ENCODE measurements at regions not wholly inside any gene's neighbourhood (a gene's known extent, or its start where the extent isn't known, plus 50 kb on each side); places are given as distances from the start of the nearest gene placed in this dataset.

DNA sequence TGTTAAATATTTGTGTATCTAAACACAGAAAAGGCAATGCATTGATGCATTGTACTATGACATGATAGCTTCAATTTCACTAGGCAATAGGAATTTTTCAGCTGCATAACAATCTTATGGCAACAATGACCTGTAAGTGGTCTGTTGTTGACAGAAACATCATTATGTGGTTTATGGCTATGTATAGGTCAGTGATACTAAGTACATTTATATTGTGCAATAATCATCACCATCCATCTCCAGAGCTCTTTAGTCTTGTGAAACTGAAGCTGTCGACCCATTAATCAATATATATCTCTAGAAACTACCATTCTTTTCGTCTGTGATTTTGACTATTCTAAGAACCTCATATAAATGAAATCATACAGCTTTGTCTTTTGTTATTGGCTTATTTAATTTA lies 200.1 kb upstream of the ZNF717 start:
- TF ChIP-seq, protein P1, sequence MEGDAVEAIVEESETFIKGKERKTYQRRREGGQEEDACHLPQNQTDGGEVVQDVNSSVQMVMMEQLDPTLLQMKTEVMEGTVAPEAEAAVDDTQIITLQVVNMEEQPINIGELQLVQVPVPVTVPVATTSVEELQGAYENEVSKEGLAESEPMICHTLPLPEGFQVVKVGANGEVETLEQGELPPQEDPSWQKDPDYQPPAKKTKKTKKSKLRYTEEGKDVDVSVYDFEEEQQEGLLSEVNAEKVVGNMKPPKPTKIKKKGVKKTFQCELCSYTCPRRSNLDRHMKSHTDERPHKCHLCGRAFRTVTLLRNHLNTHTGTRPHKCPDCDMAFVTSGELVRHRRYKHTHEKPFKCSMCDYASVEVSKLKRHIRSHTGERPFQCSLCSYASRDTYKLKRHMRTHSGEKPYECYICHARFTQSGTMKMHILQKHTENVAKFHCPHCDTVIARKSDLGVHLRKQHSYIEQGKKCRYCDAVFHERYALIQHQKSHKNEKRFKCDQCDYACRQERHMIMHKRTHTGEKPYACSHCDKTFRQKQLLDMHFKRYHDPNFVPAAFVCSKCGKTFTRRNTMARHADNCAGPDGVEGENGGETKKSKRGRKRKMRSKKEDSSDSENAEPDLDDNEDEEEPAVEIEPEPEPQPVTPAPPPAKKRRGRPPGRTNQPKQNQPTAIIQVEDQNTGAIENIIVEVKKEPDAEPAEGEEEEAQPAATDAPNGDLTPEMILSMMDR (IDR thresholded peaks at IDR 0.05) = no peak
- Histone ChIP-seq H3K4me1 (no peaks in the 10 kb centered on the region), H3K27ac (no peak overlapping the region), H3K27me3 (no peaks in the 10 kb centered on the region), H3K36me3 (no peaks in the 10 kb centered on the region), H3K4me3 (no peak overlapping the region), H3K9me3 (no peaks in the 10 kb centered on the region)
- DNase-seq = no peak
- intact Hi-C loops (cut with DNase I; ENCODE audit: low total_unique reads) = no loop called here

DNA sequence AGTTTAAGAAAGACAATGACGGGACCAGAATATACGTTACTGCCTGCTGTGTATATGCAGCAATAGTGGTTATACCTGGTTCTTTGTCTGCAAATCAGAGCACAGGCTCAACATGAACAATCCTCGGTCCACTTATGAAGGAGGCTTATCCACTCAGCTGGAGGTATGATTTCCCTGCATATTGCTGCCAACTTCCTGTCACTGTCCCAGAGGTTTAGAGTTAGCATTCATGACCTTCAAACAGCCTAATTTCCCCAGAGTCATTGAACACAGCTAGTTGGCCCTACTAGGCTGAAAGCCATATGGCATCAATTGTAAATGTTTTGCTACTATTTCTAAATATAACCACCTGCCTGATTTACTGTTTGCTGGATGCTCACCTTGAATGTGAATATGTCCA lies 224.9 kb upstream of the ZNF717 start:
- Histone ChIP-seq H3K36me3 (no peaks in the 10 kb centered on the region), H3K4me3 (no peak overlapping the region), H3K27me3 (no peaks in the 10 kb centered on the region), H3K27ac (no peak overlapping the region), H3K4me1 (no peaks in the 10 kb centered on the region), H3K9me3 (no peaks in the 10 kb centered on the region)
- intact Hi-C loops (cut with DNase I; ENCODE audit: low total_unique reads) = no loop called here
- no peak for DNase-seq
- TF ChIP-seq, protein P1 (IDR thresholded peaks at IDR 0.05) = no peak

- intact Hi-C loops (cut with DNase I; ENCODE audit: low total_unique reads) = no loop called here
- TF ChIP-seq, protein P1 (IDR thresholded peaks at IDR 0.05) = no peak
Measured at GRCh38 chr3:76011121-76011520, 225.8 kb upstream of the ZNF717 start.

GRCh38 chr3:76015496-76015895 lies 230.1 kb upstream of the ZNF717 start:
- intact Hi-C loops (cut with DNase I; ENCODE audit: low total_unique reads) = no loop called here
- Histone ChIP-seq H3K4me1 (no peaks in the 10 kb centered on the region), H3K27ac (no peak overlapping the region), H3K9me3 (no peaks in the 10 kb centered on the region), H3K27me3 (no peaks in the 10 kb centered on the region), H3K4me3 (no peak overlapping the region), H3K36me3 (no peaks in the 10 kb centered on the region)
- TF ChIP-seq, protein P1 (IDR thresholded peaks at IDR 0.05) = no peak
- DNase-seq = no peak

More at GRCh38 chr3:76011121-76011520, 225.8 kb upstream of the ZNF717 start:
- H3K9me3 ChIP-seq = no peaks in the 10 kb centered on the region
- no peak overlapping the region for H3K4me3 ChIP-seq
- no peak overlapping the region for H3K27ac ChIP-seq
- H3K4me1 ChIP-seq = no peaks in the 10 kb centered on the region
- H3K36me3 ChIP-seq = no peaks in the 10 kb centered on the region
- H3K27me3 ChIP-seq = no peaks in the 10 kb centered on the region
- no peak for DNase-seq

DNA sequence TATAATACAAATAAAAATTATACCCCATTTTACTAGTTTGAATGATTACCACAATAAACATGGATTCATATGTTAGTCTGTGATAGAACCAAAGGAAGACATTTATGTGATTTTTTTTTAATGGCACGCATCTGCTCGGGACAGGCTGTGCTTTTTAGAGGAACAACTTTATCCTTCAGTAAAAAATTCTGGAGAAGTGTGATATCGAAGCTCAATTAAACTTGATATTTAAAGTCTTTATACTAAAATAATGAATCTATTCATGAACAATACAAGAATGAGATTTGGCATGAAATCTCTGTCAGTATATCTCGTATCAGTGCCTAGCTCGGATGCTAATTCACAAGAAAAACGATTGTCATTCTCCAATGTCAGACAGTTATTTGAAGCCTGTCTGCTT lies 230.8 kb upstream of the ZNF717 start:
- intact Hi-C loops (cut with DNase I; ENCODE audit: low total_unique reads) = no loop called here
- no peak overlapping the region for H3K4me3 ChIP-seq
- no peaks in the 10 kb centered on the region for H3K36me3 ChIP-seq
- H3K27ac ChIP-seq = no peak overlapping the region
- no peak for DNase-seq
- no peaks in the 10 kb centered on the region for H3K27me3 ChIP-seq
- H3K9me3 ChIP-seq = no peaks in the 10 kb centered on the region
- H3K4me1 ChIP-seq = no peaks in the 10 kb centered on the region
- TF ChIP-seq, protein P1 (IDR thresholded peaks at IDR 0.05) = no peak

DNA sequence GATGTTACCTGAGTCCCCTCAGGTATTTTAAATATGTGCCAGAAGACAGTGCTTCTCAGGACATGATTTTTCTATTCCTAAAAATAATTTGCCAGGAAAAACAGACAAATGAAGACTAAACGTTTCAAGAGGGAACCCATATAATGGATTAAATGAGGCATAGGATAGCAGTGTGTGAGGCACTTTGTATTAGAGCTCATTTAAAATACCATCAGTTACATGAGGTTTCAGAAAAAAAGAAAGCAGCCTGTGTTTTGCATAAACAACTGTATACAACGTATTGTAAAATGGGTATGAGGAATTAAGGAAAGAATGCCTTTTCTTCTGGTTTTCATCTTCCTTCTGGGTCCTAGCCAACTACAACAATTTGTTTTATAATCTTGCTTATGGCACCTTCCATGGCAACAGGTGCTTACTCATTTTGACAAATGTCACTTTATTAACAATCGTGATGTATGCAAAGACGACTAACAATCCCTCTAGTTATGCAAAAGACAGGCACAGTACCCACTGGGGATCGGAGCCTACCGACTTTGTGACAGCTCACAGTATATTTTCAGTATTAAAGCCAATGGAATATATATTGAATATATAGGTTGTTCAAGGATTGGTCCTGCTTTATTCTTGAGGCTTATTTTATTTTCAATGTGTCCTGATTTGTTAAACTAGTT lies 231.6 kb upstream of the ZNF717 start:
- Histone ChIP-seq H3K4me3 (no peak overlapping the region), H3K36me3 (no peaks in the 10 kb centered on the region), H3K9me3 (no peaks in the 10 kb centered on the region), H3K27ac (no peak overlapping the region), H3K4me1 (no peaks in the 10 kb centered on the region), H3K27me3 (no peaks in the 10 kb centered on the region)
- no peak for DNase-seq
- TF ChIP-seq, protein P1 (IDR thresholded peaks at IDR 0.05) = no peak
- intact Hi-C loops (cut with DNase I; ENCODE audit: low total_unique reads) = no loop called here

Measured in tibial artery (tissue), 4 donors.